ENCODE measurements at regions not wholly inside any gene's neighbourhood (a gene's known extent, or its start where the extent isn't known, plus 50 kb on each side); places are given as distances from the start of the nearest gene placed in this dataset.
A peak's percentile ranks its signal among the peaks of the same experiment; 100 is the strongest.

GRCh38 chr7:94127026-94127425 lies 122.9 kb upstream of the BET1 start:
- H3K9me3 ChIP-seq (ENCODE audit: control insufficient read depth, insufficient read depth, low read depth, low read length) = no peaks in the 10 kb centered on the region
- no peaks in the 10 kb centered on the region for H4K20me1 ChIP-seq (ENCODE audit: control insufficient read depth, extremely low read depth, insufficient read depth, low read length)
- H3K27me3 ChIP-seq (ENCODE audit: control insufficient read depth, insufficient read depth, low read length) = no peaks in the 10 kb centered on the region
- H2AFZ ChIP-seq (ENCODE audit: low read length) = no peak overlapping the region
- H3K27ac ChIP-seq (ENCODE audit: insufficient read depth, low read length) = no peak overlapping the region
- no peak overlapping the region for H3K4me2 ChIP-seq (ENCODE audit: extremely low read depth, insufficient read depth, low read length)
- DNase-seq (ENCODE audit: low read depth in 2 of 2) = no peak
- H3K36me3 ChIP-seq (ENCODE audit: control insufficient read depth, insufficient read depth, low read length) = no peaks in the 10 kb centered on the region
- H3K4me3 ChIP-seq (replicated peaks in 1 of 4; ENCODE audit: control extremely low read depth in 1 of 4, insufficient read depth in 1 of 4, low read depth in 3 of 4, low read length in 4 of 4) = no peak overlapping the region
- H3K9ac ChIP-seq (ENCODE audit: insufficient read depth, low read length) = no peak overlapping the region
- H3K79me2 ChIP-seq (ENCODE audit: control insufficient read depth, insufficient read depth, low read length) = no peaks in the 10 kb centered on the region
- no peak for TF ChIP-seq EZH2 (IDR thresholded peaks at IDR 0.05; ENCODE audit: low read length, missing control alignments)
- TF ChIP-seq, protein P1, sequence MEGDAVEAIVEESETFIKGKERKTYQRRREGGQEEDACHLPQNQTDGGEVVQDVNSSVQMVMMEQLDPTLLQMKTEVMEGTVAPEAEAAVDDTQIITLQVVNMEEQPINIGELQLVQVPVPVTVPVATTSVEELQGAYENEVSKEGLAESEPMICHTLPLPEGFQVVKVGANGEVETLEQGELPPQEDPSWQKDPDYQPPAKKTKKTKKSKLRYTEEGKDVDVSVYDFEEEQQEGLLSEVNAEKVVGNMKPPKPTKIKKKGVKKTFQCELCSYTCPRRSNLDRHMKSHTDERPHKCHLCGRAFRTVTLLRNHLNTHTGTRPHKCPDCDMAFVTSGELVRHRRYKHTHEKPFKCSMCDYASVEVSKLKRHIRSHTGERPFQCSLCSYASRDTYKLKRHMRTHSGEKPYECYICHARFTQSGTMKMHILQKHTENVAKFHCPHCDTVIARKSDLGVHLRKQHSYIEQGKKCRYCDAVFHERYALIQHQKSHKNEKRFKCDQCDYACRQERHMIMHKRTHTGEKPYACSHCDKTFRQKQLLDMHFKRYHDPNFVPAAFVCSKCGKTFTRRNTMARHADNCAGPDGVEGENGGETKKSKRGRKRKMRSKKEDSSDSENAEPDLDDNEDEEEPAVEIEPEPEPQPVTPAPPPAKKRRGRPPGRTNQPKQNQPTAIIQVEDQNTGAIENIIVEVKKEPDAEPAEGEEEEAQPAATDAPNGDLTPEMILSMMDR (conservative IDR thresholded peaks at IDR 0.05 in 1 of 2, IDR thresholded peaks at IDR 0.05 in 1 of 2; ENCODE audit: low read depth in 1 of 2, low read length in 2 of 2) = no peak
- H3K4me1 ChIP-seq (ENCODE audit: control insufficient read depth, extremely low read depth, insufficient read depth, low read length) = peaks cover 10% of the 10 kb centered on the region

DNA sequence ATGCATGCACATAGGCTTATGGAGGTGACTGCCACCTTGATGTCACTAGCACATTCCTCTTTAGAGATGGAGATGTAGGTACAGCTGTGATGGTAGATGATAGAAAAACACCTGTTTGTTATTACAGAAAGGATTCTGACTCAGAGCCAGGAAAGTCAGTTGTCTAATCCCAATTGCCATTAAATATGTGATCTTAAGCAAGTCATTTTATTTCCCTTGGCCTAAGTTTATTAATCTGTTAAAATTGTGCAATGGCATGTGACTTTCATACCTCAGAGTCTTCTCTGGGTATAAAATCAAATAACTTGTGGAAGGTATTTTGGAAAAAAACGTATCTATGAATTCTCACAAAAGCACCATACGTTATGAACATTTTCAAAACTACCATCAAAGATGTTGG lies 123.9 kb upstream of the BET1 start:
- Histone ChIP-seq H3K27me3 (ENCODE audit: control insufficient read depth, insufficient read depth, low read length) (no peaks in the 10 kb centered on the region), H2AFZ (ENCODE audit: low read length) (no peak overlapping the region), H3K4me2 (ENCODE audit: extremely low read depth, insufficient read depth, low read length) (no peak overlapping the region), H3K27ac (ENCODE audit: insufficient read depth, low read length) (no peak overlapping the region), H3K4me3 (replicated peaks in 1 of 4; ENCODE audit: control extremely low read depth in 1 of 4, insufficient read depth in 1 of 4, low read depth in 3 of 4, low read length in 4 of 4) (no peak overlapping the region), H3K79me2 (ENCODE audit: control insufficient read depth, insufficient read depth, low read length) (no peaks in the 10 kb centered on the region), H3K9me3 (ENCODE audit: control insufficient read depth, insufficient read depth, low read depth, low read length) (no peaks in the 10 kb centered on the region), H3K4me1 (ENCODE audit: control insufficient read depth, extremely low read depth, insufficient read depth, low read length) (peaks cover 10% of the 10 kb centered on the region), H4K20me1 (ENCODE audit: control insufficient read depth, extremely low read depth, insufficient read depth, low read length) (no peaks in the 10 kb centered on the region), H3K9ac (ENCODE audit: insufficient read depth, low read length) (no peak overlapping the region), H3K36me3 (ENCODE audit: control insufficient read depth, insufficient read depth, low read length) (no peaks in the 10 kb centered on the region)
- no peak for DNase-seq (ENCODE audit: low read depth in 2 of 2)
- TF ChIP-seq, protein P1 (conservative IDR thresholded peaks at IDR 0.05 in 1 of 2, IDR thresholded peaks at IDR 0.05 in 1 of 2; ENCODE audit: low read depth in 1 of 2, low read length in 2 of 2) = no peak
- TF ChIP-seq EZH2 (IDR thresholded peaks at IDR 0.05; ENCODE audit: low read length, missing control alignments) = no peak

GRCh38 chr7:94129443-94130140 lies 125.4 kb upstream of the BET1 start:
- H3K9ac ChIP-seq (ENCODE audit: insufficient read depth, low read length) = no peak overlapping the region
- H2AFZ ChIP-seq (ENCODE audit: low read length) = no peak overlapping the region
- no peak overlapping the region for H3K4me3 ChIP-seq (replicated peaks in 1 of 4; ENCODE audit: control extremely low read depth in 1 of 4, insufficient read depth in 1 of 4, low read depth in 3 of 4, low read length in 4 of 4)
- H3K79me2 ChIP-seq (ENCODE audit: control insufficient read depth, insufficient read depth, low read length) = no peaks in the 10 kb centered on the region
- H4K20me1 ChIP-seq (ENCODE audit: control insufficient read depth, extremely low read depth, insufficient read depth, low read length) = no peaks in the 10 kb centered on the region
- peaks cover 10% of the 10 kb centered on the region for H3K4me1 ChIP-seq (ENCODE audit: control insufficient read depth, extremely low read depth, insufficient read depth, low read length)
- TF ChIP-seq EZH2 (IDR thresholded peaks at IDR 0.05; ENCODE audit: low read length, missing control alignments) = no peak
- TF ChIP-seq, protein P1 (conservative IDR thresholded peaks at IDR 0.05 in 1 of 2, IDR thresholded peaks at IDR 0.05 in 1 of 2; ENCODE audit: low read depth in 1 of 2, low read length in 2 of 2) = no peak
- DNase-seq (ENCODE audit: low read depth in 2 of 2) = peak; percentile 91 to 94
- no peaks in the 10 kb centered on the region for H3K36me3 ChIP-seq (ENCODE audit: control insufficient read depth, insufficient read depth, low read length)
- H3K4me2 ChIP-seq (ENCODE audit: extremely low read depth, insufficient read depth, low read length) = peak overlapping the region; percentile 7
- H3K9me3 ChIP-seq (ENCODE audit: control insufficient read depth, insufficient read depth, low read depth, low read length) = no peaks in the 10 kb centered on the region
- no peaks in the 10 kb centered on the region for H3K27me3 ChIP-seq (ENCODE audit: control insufficient read depth, insufficient read depth, low read length)
- peak overlapping the region; percentile 19 for H3K27ac ChIP-seq (ENCODE audit: insufficient read depth, low read length)
